HG02840 (cell line): ENCODE measurements at regions not wholly inside any gene's neighbourhood (a gene's known extent, or its start where the extent isn't known, plus 50 kb on each side); places are given as distances from the start of the nearest gene placed in this dataset.

ENCODE experiments used
- ATAC-seq: cut with Tn5 transposase; IDR thresholded peaks from one replicate; pipeline ENCODE4 v1.9.1; 2021; ENCODE audit warnings: mild to moderate bottlenecking, moderate library complexity, moderate number of reproducible peaks; ENCODE audit not compliant: unreplicated experiment, low FRiP score

DNA sequence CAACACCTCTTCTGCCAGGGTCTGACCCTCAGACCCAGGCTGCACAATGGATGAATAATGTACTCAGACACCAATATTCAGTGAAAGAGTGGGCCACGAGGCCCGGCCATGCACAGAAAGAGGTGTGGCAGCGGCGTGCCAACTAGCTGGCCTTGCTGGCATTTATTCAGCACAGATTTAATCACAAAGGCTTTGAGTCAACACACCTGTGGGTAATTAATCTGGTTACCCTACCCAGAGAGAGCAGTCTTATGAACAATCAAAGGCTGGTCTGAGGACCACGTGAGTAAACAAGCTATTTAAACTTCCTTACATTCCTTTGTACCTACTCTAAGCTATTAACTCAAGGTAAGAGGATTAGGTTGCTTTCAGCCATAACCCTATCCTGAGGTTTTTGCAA is 324.8 kb downstream of the C12orf50 start:
- no peak for ATAC-seq

DNA sequence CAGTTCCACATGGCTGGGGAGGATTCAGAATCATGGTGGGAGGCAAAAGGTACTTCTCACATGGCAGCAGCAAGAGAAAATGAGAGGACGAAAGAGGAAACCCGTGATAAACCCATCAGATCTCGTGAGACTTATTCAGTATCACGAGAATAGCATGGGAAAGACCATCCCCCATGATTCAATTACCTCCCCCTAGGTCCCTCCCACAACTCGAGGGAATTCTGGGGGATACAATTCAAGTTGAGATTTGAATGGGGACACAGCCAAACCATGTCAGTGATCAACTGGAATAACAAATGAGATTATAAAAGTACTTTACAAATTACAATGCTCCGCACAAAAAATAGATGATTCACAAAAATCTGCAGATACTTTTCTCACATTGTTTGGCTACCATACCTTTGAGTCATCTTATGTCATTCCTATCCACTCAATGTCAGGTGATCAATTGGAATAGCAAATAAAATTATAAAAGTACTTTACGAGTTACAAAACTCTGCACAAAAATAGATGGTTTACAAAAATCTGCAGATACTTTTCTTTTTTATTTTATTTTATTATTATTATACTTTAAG is 338.9 kb downstream of the C12orf50 start:
- ATAC-seq = no peak

DNA sequence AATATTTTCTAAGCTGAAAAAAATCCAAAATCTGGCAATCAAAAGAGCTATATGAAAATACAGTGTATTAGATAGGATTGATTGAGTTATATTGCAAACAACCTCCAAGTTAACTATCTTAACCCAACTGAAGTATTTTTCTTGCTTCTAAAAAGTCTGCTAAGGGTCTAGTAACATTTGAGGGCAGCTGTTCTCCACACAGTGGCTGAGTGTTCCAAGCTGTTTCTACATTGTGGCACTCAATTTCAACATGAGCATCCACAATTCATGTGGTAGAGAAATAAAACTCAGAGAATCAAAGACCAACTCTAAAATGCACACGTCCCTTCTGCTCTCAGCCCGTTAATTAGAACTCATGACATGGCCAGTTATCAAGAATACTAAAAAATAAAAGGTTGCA is 340.0 kb downstream of the C12orf50 start:
- no peak for ATAC-seq

DNA sequence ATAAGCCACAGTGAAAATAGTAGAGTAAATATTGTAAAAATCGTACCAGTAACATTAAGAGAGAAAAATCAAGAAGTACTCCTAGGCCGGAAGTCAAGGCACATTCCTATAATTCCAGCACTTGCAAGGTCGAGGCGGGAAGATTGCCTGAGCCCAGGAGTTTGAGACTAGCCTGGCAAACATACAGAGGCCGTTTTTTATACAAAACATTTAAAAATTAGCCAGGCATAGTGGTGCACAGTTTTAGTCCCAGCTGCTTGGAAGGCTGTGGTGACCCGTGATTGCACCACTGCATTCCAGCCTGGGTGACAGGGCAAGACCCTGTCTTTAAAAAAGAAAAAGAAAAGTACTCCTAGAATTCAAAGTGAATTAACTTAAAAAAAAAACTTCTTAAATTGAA is 341.8 kb downstream of the C12orf50 start:
- ATAC-seq = no peak

DNA sequence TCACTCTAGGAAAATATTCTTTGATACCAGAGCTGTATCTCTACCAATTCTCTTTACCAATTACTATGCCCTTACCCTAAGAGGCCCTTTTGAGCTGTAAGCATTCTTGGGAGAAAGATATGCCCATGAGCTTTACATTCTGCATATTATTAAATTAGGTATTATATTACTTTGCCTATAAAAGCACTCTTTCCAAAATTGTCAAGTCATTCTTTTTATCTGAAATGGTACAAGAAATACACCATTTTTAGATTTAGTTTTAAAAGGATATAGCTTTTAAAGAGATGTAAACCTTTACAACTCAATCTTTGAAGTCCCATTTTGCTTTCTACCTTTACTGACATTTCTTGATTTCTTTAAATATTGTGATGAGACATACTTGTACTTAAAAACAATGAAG is 343.5 kb downstream of the C12orf50 start:
- no peak for ATAC-seq

DNA sequence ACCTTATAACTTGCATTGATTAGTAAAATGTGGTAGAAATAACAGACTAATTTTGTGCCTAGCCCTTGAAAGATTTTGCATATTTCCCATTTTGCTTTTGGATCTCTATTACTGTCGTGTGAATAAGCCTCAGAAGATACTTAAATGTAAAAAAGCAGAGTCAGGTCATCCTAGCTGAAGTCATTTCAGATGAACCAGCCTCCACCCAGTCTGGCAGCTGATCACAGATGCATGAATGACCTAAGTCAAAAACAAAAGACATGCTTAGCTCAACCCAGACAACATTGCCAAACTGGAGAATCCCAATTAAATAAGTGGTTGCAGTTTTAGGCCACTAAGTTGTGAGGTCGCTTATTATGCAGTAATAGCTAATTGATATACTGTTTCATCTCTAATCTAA is 349.9 kb downstream of the C12orf50 start:
- no peak for ATAC-seq

DNA sequence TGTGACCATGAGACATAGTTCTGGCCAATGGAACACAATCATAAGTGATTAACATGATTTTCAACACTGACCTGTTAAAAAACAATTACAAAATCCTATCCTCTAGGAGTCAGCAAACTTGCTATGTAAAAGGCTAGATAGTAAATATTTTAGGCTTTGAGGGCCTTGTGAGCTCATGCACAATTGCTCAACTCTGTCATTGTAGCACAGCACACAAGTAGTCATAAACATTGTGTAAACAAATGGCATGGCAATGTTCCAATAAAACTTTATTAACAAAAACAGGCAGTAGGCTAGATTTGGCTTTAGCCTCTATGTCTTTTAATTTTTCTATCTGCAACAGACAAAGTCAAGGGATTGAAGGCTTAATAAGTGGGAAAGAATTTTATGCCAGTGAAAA is 350.7 kb downstream of the C12orf50 start:
- no peak for ATAC-seq

DNA sequence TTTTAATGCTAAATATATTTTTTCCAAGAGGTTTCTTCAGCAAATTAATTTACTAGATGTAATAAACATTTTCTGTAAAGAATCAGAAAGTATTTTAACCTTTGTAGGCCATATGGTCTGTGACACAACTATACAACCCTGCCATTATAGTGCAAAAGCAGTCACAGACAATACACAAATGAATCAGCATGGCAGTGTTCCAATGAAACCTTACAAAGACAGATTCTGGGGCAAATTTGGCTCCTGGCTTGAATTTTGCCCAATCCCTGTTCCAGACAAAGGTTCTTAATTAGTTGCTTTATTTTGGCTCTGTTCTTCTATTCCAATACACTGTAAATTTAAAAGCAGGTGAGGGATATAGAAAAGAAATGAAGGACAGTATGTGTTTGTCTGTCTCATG is 352.5 kb downstream of the C12orf50 start:
- no peak for ATAC-seq

DNA sequence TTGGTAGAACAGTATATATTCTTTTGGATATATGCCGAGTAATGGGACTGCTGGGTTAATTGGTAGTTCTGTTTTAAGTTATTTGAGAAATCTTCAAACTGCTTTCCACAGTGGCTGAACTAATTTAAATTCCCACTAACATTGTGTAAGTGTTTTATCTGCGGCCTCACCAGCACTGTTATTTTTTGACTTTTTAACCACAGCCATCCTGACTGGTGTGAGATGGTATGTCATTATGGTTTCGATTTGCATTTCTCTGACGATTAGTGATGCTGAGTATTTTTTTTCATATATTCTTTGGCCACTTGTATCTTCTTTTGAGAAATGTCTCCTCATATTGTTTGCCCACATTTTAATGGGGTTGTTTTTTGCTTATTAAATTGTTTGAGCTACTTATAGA is 357.4 kb downstream of the C12orf50 start:
- no peak for ATAC-seq

DNA sequence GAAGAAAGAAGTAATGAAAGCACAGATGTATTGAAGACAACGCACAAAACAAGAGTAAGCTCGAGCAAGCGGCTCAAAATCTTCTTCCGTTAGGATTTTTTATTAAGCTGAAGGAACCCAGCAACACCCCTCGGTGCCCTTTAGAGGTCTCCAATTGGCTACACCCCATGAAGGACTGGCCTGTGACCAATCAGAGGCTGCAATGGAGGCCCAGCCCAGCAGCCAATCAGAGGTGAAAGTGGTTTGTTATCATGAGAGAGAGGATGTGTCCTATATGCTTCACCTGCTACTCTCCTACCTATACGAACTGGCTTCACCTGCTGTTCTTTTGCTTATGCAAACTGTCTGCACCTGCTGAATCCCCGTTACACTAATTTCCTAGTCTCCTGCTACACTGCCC is 358.8 kb downstream of the C12orf50 start:
- no peak for ATAC-seq

DNA sequence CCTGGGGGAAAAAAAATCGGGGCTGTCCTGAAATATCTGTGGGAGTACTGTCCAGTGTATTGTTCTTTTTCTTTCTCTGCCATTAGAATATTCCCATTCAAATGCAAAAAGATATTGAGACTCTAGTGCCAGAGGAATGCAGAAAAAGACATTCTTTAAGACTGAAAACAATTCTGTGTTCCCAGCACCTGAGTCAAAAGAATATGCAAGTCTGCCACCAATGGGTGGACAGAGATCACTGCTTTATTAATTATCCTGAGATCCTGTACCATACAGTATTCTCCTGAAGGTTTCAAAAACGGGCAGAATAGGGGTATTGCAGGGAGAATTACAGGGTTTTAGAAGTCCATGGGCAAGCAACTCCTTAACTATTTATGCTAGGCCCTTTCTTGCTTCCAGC is 361.8 kb downstream of the C12orf50 start:
- no peak for ATAC-seq

DNA sequence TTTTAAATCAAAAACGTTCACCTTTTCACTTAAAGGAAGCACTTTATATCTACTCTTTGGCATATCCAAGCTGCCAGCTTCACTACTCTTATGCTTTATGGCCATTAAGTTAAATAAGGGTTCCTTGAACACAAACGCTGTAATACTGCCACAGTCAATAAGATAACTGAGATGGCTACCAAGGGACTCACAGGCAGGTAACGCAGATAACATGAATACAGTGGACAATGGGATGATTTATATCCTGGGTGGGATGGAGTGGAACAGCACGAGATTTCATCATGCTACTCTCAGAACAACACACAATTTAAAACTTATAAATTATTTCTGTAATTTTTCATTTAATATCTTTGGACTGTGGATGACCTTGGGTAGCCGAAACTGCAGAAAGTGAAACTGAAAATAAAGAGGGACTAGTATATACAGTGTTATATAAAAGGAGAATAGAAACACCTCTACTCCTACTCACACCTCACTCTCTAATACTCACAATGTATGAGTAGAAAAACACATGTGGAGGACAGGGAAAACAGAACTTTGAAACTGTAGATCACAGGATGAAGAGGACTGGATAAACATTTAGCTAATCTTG is 367.3 kb downstream of the C12orf50 start:
- ATAC-seq = no peak

DNA sequence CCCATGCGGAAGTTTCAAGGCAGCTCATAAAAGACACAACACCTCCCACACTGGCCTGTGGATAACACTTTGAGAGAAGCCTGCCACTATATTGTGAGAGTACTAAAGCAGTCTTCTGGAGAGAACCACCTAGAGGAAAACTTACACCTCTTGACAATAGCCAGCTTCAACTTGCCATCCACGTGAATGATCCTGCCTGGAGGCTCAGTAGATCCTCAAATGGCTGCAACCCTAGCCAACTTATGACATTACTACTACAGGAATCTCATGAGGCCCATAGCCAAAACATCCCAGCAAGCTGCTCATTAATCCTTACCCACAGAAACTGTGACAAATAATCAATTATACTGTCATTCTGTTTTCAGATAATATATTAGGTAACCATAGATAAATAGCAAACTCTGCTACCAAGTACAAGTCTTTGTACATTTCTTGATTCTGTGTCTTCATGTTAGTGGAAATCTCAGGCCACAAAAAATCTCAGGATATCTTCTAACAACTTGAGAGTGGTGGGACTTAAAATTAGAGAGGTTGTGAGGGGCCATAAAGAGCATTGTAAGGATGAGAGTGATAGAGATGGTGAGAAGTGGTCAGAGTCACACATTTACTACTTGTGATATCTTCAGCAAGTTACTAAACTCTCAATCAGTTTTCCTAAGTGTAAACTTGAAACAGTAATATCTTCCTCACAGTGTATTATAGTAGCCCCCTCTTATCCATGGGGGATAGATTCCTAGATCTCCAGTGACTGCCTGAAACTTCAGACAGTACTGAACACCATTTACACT is 368.0 kb downstream of the C12orf50 start:
- no peak for ATAC-seq

DNA sequence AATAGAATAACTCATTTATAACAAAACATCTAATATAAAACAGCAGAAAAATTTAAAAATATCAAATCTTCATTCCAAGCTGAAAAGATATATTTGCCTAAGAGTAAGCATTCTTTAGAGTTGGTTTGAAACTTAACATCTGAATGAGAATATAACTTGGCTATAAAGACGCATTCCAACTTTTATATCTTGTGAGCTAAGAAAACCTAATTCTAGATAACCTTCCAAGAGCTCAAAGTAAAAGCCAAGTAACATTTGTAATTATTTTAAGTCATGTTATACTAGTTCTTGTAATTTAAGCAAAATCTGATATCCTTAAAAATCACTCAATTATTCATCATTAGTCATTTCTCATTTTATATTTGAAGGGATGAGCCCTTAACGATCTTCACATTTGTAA is 368.9 kb downstream of the C12orf50 start:
- no peak for ATAC-seq

DNA sequence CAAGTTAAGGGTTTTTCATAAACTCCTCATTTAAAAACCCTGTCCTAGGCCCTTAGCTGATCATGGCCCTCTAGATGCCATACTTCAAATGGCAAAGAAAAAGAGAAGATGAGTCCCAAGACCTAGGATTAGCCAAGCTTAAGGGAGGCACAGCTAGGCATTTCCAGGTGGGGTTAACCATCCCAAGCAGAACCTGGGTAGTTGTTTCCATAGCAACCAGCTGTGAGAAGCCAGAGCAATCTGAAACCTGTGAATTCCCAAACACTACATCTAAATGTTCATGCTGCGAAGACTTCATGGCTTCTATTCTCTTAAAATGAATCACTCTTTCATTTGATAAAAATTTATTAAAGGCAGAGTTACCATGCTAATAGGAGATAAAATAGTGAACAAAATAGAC is 372.9 kb downstream of the C12orf50 start:
- ATAC-seq = no peak

DNA sequence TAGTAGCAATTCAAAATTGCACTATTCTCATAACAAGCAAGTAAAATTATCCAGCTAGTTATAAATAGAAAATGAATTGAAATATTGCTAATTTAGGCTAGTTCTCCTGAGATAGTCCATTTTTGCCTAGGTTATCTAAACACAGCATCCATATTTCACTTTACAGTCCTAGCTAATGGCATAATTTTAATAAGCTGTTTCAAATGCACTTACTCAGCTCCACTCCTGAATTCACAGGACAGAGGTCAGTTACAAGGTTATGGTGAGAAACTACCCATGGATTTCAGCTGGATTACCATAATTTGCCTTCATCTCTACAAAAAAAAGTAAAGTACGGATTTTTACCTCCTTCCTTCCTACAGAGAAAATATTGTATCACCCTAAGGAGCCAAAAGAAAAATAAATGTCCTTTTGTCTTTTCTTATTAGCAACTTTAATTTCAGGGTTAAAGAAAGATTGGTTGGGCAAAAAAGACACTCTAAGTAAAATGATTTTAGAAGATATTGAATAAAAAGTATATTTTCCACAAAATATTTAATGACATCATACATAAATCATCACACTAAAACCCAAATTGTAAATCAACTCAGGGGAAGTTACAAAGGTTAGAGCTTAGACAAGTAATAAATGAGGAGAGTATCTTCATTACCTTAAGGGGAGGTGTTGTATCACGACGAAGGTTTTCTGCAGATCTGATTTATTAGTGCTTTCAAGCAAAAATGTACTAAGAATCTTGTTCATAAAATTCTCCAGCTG is 377.4 kb downstream of the C12orf50 start:
- ATAC-seq = no peak

DNA sequence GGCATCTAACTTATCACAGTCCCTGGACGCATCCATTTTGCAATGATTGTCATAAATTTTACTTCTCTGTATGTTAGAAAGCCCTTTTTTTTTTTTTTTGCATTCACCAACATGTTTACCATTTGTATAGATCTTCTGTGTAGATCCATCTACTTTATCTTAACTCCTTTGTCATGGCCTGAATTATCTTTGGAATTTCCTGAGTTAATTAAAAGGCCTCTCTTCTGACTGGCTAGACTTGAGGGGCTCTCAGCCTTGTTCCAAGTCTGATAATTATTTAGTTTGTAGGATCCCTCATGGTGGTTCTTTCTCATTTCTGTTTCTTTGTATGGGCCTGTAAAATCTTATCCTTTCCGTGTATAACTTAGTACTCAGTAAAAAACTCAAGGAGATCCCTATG is 387.0 kb downstream of the C12orf50 start:
- no peak for ATAC-seq

DNA sequence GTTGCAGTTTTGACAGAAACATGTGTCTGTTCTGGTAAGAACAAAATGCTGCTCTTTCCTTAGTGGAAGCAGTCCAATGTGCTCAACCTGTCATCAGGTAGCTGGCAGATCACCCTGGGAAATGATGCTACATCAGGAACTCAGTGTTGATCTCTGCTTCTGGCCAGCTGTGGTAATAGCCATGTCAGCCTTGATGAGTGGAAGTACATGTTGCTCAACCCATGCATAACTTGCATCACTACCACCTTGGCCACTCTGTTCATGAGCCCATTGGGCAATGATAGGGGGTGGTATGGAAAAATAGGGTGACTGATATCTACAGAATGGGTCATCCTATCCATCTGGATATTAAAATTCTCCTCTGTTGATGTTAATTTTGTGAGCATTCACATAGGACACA is 411.0 kb downstream of the C12orf50 start:
- ATAC-seq = no peak

DNA sequence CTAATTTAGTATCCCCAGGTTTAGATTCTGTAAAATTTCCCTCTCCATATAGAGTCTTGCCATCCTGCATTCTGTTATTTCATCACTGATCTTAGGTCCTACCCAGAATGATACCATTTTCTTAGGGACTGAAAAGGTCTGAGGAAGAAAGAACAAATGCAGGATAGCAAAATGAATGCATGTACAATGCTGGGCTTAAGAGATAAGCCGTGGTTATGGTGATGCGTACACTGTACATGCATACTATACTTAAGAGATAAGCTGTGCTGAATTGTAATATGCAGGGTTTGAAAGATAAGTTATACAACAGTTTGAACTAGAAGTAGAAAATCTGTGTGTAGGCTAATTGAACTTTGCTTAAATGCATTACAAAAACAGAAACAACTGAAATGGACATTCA is 416.2 kb downstream of the C12orf50 start:
- ATAC-seq = no peak

DNA sequence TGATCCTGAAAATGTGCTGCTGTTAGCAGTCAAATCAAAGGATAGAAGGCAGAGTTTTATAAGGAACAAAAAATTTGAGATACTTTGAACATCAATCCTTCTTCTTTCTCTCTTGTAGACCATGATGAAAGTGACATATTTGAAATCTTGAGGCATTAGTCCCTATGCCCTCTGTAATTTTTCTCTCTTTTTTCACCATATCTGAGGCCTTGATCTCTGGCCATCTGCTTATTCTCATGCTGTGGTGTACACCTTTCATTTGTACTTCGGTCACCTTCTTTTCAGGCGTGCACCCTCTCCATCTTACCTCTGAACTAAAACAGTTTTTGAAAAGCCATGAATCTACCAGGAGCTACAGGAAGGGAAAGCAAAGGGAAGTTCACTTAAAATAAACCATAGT is 420.9 kb downstream of the C12orf50 start:
- ATAC-seq = no peak

DNA sequence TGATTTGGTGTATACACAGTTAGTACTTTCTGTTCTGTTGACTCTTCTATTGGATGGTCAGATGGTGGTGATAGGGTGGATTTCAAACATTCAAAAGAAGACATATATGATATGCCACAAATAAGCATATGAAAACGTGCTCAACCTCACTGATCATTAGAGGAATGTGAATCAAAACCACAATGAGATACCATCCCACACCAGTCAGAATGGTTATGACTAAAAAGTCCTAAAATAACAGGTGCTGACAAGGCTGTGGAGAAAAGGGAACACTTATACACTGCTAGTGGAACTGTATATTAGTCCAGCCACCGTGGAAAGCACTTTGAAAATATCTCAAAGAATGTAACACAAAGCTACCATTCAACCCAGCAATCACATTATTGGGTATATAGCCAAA is 425.5 kb downstream of the C12orf50 start:
- no peak for ATAC-seq
